Esophagus muscularis mucosa (tissue), 3 donors: ENCODE measurements at regions not wholly inside any gene's neighbourhood (a gene's known extent, or its start where the extent isn't known, plus 50 kb on each side); places are given as distances from the start of the nearest gene placed in this dataset.

ENCODE experiments used
- POLR2AphosphoS5 ChIP-seq, 2 donors: sonication (generic); formaldehyde crosslinking; IDR thresholded peaks; one replicate each; pipeline ENCODE4 v1.6.1; 2017; ENCODE audit warnings: antibody characterized with exemption in 2 of 2
- TF ChIP-seq, protein P1 (sequence below), 3 experiments: fragments of 200-600 bp in 2 of 3; fragments of 450-650 bp in 1 of 3; sonication (generic) in 2 of 3; IDR thresholded peaks; one replicate each; pipeline ENCODE4 v1.5.1; 2017 to 2019; ENCODE audit warnings: antibody characterized with exemption in 3 of 3, mild to moderate bottlenecking in 2 of 3, moderate library complexity in 1 of 3

DNA sequence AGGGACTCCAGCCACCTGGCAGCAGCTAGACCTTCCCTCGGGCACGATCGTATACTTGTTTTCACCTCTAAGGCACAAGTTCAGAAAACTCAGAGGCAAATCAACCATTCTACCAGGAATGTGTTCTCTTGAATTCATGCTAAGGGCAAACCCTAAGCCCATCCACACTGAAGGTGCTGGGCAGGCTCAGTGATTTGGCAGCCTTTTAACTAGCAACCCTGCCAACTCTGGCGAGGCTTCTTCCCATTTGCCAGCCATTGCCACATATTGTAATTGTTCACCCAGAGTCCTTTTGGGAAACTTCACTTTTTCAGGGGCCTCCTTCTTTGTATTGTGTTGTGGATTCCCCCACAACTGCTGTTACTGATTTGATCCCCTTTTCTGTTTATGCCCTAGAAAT is 298.6 kb upstream of the LDB2 start:
- TF ChIP-seq, protein P1, sequence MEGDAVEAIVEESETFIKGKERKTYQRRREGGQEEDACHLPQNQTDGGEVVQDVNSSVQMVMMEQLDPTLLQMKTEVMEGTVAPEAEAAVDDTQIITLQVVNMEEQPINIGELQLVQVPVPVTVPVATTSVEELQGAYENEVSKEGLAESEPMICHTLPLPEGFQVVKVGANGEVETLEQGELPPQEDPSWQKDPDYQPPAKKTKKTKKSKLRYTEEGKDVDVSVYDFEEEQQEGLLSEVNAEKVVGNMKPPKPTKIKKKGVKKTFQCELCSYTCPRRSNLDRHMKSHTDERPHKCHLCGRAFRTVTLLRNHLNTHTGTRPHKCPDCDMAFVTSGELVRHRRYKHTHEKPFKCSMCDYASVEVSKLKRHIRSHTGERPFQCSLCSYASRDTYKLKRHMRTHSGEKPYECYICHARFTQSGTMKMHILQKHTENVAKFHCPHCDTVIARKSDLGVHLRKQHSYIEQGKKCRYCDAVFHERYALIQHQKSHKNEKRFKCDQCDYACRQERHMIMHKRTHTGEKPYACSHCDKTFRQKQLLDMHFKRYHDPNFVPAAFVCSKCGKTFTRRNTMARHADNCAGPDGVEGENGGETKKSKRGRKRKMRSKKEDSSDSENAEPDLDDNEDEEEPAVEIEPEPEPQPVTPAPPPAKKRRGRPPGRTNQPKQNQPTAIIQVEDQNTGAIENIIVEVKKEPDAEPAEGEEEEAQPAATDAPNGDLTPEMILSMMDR (IDR thresholded peaks at IDR 0.05): no peak
- no peak for TF ChIP-seq POLR2AphosphoS5 (IDR thresholded peaks at IDR 0.05)
